Hindlimb muscle (tissue), 1 donor: ENCODE measurements at regions not wholly inside any gene's neighbourhood (a gene's known extent, or its start where the extent isn't known, plus 50 kb on each side); places are given as distances from the start of the nearest gene placed in this dataset.
"Not testable (repeated sequence)": the region's sequence is repeated elsewhere in the genome, so short reads cannot be mapped to it uniquely, and the experiment has no call there.

Source experiments
- DNase-seq: peaks from one replicate; pipeline ENCODE4 v3.0.0-alpha.2; 2013

GRCh38 chr9:67418496-67419079 is 426.2 kb upstream of the SPATA31A3 start:
- DNase-seq = not testable (repeated sequence)

DNA sequence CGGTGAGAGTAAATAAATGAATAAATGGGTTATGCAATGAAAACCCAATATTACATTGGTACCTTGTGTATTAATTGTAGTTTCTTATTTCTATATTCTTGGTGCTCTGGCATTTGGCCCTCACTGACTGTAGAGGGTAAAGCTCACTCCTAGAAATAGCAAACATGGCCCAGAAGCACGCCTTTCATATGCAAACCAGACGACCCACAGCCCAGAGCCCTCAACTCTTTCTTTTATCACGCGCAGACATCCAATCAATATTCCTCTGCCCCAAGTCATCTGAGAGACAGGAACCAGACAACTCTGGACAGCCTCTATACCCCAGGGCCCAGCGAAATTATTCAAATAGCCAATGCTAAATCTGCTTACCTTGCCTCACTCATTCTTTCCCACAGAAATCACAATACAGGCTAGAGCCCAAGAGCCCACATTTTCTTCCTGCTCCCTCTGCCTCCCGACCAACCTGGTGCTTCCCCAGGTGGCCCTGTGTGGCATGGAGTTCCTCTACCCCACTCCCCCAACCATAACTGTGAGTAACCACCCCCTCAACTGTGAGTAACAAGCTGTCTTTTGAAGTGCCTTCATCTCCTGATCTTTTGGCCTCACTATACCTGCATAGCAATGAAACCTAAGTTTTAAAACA is 425.1 kb upstream of the SPATA31A3 start:
- not testable (repeated sequence) for DNase-seq

- DNase-seq = not testable (repeated sequence)
Measured at GRCh38 chr9:67416639-67417038, 424.3 kb upstream of the SPATA31A3 start.

- DNase-seq = not testable (repeated sequence)
Measured at GRCh38 chr9:67410606-67411220, 418.4 kb upstream of the SPATA31A3 start.

DNA sequence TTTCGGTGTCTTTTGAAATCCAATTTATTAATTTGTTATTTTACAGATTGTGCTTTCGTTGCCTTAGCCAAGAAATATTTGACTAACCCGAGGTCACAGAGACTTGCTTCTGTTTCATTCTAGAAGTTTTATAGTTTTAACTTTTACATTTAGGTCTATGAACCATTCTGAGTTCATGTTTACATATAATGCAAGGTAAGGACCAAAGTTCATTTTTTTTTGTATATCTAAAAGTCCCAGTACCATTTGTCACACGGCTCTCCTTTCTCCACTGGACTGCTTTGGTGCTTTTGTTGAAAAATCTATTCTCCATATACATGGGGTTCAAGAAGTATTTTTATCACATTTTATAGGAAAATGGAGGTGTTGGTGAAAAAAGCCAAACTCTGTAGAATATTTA is 411.4 kb upstream of the SPATA31A3 start:
- DNase-seq = not testable (repeated sequence)

DNA sequence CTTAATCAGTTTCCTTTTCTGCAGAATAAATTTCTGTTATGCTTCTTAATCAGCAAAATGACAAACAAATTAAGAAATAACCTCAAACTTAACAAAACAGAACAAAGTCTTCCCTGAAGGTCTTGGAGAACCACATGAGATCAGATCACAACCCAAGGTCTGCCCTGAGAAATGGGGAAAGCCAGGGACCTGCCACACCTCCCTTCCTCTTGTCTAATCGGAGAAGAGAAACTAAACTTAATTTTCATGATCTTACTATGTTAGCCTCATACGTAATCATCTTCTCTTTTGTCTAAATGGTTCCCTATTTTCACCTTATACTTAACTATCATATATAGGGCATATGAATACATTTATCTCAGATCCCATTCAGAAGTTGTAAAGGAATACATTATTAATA is 405.4 kb upstream of the SPATA31A3 start:
- DNase-seq = not testable (repeated sequence)

DNA sequence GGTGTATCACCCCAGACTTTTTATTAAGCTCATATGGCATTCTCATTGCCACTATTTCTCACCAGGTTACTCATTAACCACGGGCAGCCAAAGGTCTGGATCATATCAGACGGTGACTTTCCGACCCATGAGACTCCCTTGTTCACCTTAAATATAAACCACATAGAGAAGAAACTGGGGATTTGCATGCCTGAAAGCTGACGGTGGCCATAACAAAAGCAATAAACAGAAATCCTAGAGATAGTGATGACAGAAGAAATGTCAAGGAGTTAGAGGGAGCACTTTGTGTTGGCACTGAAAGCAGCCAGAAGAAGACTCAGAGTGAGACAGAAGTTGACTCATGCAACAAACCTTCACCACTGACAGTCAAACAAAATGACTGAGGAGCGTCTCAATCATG is 402.4 kb upstream of the SPATA31A3 start:
- DNase-seq = not testable (repeated sequence)

DNA sequence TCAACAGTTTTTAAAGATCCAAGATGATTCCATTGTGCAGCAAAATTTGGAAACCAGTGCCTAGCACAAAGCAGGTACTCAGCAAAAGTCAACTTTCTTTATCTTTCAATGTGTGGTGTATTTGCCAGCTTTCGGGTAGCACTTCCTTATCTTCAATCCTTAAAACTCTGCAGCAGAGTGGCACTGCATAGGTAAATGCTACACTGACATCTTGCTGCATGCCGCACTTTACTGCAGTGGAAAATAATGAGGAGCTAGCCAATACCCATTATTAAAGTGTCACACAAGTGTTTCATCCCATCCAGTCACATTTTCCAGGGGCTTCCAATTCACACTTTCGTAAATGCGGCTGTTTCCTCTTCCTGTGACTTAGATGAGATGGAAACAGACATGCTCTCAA is 401.7 kb upstream of the SPATA31A3 start:
- DNase-seq = not testable (repeated sequence)

GRCh38 chr9:67369664-67370063 is 377.3 kb upstream of the SPATA31A3 start:
- not testable (repeated sequence) for DNase-seq

DNA sequence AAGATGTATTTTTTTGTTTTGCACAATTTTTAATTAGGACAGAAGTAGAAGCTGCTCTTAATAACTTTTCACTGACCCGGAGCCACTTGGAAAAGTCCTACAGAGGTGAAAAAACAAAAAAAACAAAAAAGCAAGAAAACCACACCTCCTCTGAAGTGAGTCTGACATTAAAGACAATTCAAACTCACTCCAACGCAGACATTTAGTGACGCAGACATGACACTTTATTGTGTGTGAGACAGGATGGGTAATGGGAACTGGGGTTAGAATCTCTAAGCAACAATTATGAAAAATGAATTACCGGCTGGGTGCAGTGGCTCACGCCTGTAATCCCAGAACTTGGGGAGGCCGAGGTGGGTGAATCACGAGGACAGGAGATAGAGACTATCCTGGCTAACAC is 370.0 kb upstream of the SPATA31A3 start:
- not testable (repeated sequence) for DNase-seq

DNA sequence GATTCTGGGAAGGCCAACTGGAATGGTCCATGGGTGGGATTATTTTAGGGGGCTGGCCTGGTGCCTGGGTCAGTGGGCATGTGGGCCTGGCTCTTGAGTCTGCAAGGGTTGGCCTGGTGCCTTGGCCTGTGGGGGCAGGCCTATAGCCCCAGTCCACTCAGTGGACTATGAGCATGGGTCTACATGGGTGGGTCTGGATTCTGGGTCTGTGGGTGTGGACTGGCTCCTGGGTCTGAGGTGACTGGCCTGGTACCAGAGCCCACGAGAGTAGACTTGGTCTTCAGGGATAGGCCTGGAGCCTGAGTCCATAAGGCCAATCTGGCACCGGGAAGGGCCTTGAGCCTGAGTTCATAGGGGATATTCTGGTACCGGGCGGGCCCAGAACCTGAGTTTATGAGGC is 361.6 kb upstream of the SPATA31A3 start:
- DNase-seq = not testable (repeated sequence)

- DNase-seq = not testable (repeated sequence)
Measured at GRCh38 chr9:67349424-67349759, 357.0 kb upstream of the SPATA31A3 start.

- DNase-seq = not testable (repeated sequence)
Measured at GRCh38 chr9:67348562-67349423, 356.4 kb upstream of the SPATA31A3 start.

DNA sequence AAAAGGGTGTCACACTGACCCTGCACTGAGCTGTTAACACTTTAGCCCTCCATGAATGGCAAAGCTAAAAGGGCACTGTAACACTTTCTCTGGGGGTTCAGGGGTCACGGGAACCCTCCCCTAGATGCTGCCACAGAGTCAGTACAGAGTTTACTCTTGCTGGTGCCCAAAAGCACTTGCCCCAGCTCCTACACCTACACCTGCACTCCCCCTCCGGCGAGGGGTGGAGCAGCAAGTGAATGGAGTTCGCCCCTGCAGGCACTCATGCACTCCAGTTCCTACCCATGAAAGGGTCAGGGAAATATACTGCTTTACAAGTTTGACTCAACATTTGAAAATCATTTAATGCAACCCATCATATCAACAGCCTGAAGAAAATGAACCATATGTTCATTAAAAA is 355.7 kb upstream of the SPATA31A3 start:
- DNase-seq = not testable (repeated sequence)

DNA sequence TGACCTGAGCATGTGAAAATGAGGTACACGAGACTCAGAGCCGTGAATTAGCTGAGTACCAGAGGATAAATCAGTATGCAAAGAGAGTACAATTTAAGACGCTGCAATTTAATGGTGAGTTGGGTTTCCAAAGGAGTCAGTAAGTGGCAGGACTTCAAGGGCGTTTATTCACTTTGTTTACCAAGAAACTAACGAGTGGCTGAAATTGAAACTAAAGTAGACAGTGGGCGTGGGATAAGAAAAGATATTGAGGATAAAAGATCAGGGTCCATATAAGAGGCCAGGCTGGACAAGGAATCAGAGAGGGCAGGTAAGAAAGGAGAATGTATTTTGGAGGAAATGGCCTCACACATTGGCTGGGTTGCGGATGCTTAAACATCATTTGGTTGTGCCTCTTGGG is 346.9 kb upstream of the SPATA31A3 start:
- not testable (repeated sequence) for DNase-seq

GRCh38 chr9:67338201-67338600 is 345.9 kb upstream of the SPATA31A3 start:
- not testable (repeated sequence) for DNase-seq

GRCh38 chr9:67334727-67335572 is 342.6 kb upstream of the SPATA31A3 start:
- DNase-seq = not testable (repeated sequence)

- DNase-seq = not testable (repeated sequence)
Measured at GRCh38 chr9:67331634-67332033, 339.3 kb upstream of the SPATA31A3 start.

GRCh38 chr9:67313409-67313808 is 321.1 kb upstream of the SPATA31A3 start:
- not testable (repeated sequence) for DNase-seq

DNA sequence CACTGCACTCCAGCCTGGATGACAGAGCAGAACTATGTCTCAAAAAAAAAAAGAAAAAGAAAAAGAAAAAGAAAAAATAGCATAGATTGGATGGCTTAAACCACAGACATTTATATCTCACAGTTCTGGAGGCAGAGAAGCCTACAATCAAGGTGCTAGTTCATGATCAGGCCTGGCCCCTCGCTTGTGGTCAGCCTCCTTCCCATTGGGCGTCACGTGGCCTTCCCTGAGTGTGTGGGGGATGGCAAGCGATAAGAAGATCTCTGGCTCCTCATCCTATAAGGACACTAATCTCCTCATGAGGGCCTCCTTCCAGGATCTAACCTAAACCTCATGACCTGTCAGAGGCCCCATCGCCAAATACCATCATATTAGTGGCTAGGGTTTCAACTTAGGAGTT is 320.2 kb upstream of the SPATA31A3 start:
- DNase-seq = not testable (repeated sequence)

DNA sequence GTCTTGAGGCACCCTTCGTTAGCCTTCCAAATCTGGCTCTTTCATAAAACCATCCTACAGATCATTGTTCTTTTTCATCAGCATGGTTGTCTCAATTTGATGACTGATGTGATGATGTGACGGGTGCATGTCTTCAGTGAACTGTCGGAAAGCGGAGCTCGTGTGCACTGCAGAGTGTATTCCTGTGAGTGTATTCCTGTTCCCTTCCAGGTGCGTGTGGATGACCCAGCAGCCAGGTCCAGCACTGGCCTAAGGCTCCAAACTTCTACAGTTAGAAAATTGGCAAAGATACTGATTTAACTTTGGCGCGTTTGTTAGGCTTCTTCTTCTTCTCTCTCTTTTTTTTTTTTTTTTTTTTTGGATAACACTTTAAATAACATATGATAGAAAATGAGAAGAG is 314.8 kb upstream of the SPATA31A3 start:
- DNase-seq = not testable (repeated sequence)

GRCh38 chr9:67288797-67289196 is 296.4 kb upstream of the SPATA31A3 start:
- DNase-seq = not testable (repeated sequence)
